SK-N-SH (cell line): ENCODE measurements at regions not wholly inside any gene's neighbourhood (a gene's known extent, or its start where the extent isn't known, plus 50 kb on each side); places are given as distances from the start of the nearest gene placed in this dataset.

ENCODE experiments used
- CTCF ChIA-PET: fragments of 300-600, 350-600 bp; formaldehyde crosslinking; extraction: SDS; loops from one replicate; lab custom pipeline; 2021; lab: Yijun Ruan, JAX
- POLR2A ChIA-PET: fragments of 350-600 bp; sonication (Branson Sonifier 250); formaldehyde crosslinking; extraction: SDS; loops from one replicate; lab custom pipeline; 2020; ENCODE audit warnings: antibody characterized with exemption, inconsistent platforms; lab: Yijun Ruan, JAX
- DNase-seq: peaks from one replicate; pipeline ENCODE4 v3.0.0; 2012
- H2AFZ ChIP-seq: fragments of 200-600 bp; sonication (generic); 2 replicates; pipeline ENCODE4 v1.8.1; 2016; ENCODE audit warnings: antibody characterized with exemption, mild to moderate bottlenecking, low read depth
- H3F3A ChIP-seq: fragments of 200-600 bp; sonication (generic); replicated peaks from 2 replicates; pipeline ENCODE3; 2016; ENCODE audit warnings: antibody characterized with exemption, mild to moderate bottlenecking; ENCODE audit not compliant: insufficient read depth
- H3K27ac ChIP-seq, 2 experiments: fragments of 200-500 bp in 1 of 2; fragments of 200-600 bp in 1 of 2; sonication (Bioruptor generic) in 1 of 2; sonication (generic), shearing (Covaris generic) in 1 of 2; 2 replicates each; pipeline versions ENCODE4 v1.5.1 to v1.6.1; 2014 to 2016; ENCODE audit warnings: low read depth in 2 of 2, inconsistent platforms in 1 of 2, low read length in 1 of 2, mild to moderate bottlenecking in 1 of 2, mixed read lengths in 1 of 2
- H3K27me3 ChIP-seq: fragments of 200-600 bp; sonication (generic), shearing (Covaris generic); 2 replicates; pipeline ENCODE4 v1.6.1; 2016; ENCODE audit warnings: mixed run types; ENCODE audit not compliant: insufficient read depth
- H3K36me3 ChIP-seq, 2 experiments: fragments of 200-500 bp in 1 of 2; fragments of 200-600 bp in 1 of 2; sonication (Bioruptor generic) in 1 of 2; sonication (generic) in 1 of 2; replicated peaks in 1 of 2; 2 replicates each; pipeline versions ENCODE3 to v1.5.1; 2014 to 2016; ENCODE audit warnings: low read length in 1 of 2, mild to moderate bottlenecking in 1 of 2; ENCODE audit not compliant: insufficient read depth in 2 of 2, control insufficient read depth in 1 of 2
- H3K4me1 ChIP-seq, 2 experiments: fragments of 200-500 bp in 1 of 2; fragments of 200-600 bp in 1 of 2; sonication (Bioruptor generic) in 1 of 2; sonication (generic), shearing (Covaris generic) in 1 of 2; 2 replicates each; pipeline versions ENCODE4 v1.5.1 to v1.6.1; 2014 to 2016; ENCODE audit warnings: low read depth in 1 of 2, low read length in 1 of 2, mixed run types in 1 of 2; ENCODE audit not compliant: insufficient read depth in 2 of 2, control insufficient read depth in 1 of 2
- H3K4me2 ChIP-seq: fragments of 200-600 bp; sonication (generic), shearing (Covaris generic); 2 replicates; pipeline ENCODE4 v1.6.1; 2017; ENCODE audit warnings: mixed run types
- H3K4me3 ChIP-seq, 2 experiments: fragments of 200-500 bp in 1 of 2; fragments of 200-600 bp in 1 of 2; sonication (Bioruptor generic) in 1 of 2; sonication (generic), shearing (Covaris generic) in 1 of 2; 2 replicates each; pipeline versions ENCODE4 v1.5.1 to v1.8.1; 2014 to 2016; ENCODE audit warnings: low read depth in 2 of 2, inconsistent platforms in 1 of 2, low read length in 1 of 2, mild to moderate bottlenecking in 1 of 2, mixed read lengths in 1 of 2, moderate library complexity in 1 of 2
- H3K79me2 ChIP-seq: fragments of 200-600 bp; sonication (generic); 2 replicates; pipeline ENCODE4 v1.8.1; 2017; ENCODE audit warnings: mild to moderate bottlenecking; ENCODE audit not compliant: insufficient read depth
- H3K9ac ChIP-seq: fragments of 200-600 bp; sonication (generic); 2 replicates; pipeline ENCODE4 v1.6.1; 2017; ENCODE audit warnings: mixed run types
- H3K9me2 ChIP-seq: fragments of 200-600 bp; sonication (generic); 2 replicates; pipeline ENCODE4 v1.6.1; 2017; ENCODE audit warnings: mixed run types
- H3K9me3 ChIP-seq: fragments of 200-600 bp; sonication (generic); 2 replicates; pipeline ENCODE4 v1.6.1; 2017; ENCODE audit warnings: mixed run types, mild to moderate bottlenecking, moderate library complexity
- H4K20me1 ChIP-seq: fragments of 200-600 bp; sonication (generic); 2 replicates; pipeline ENCODE4 v1.6.1; 2017; ENCODE audit warnings: mild to moderate bottlenecking, mixed run types; ENCODE audit not compliant: insufficient read depth
- ELF1 ChIP-seq: IDR thresholded peaks from 2 replicates; pipeline ENCODE4 v1.4.0; 2012
- EP300 ChIP-seq, 2 experiments: IDR thresholded peaks; 2 replicates each; pipeline versions ENCODE4 v1.4.0 to v1.6.1; 2012; ENCODE audit warnings: borderline replicate concordance in 1 of 2, low read depth in 1 of 2, low read length in 1 of 2
- FOSL2 ChIP-seq: IDR thresholded peaks from 2 replicates; pipeline ENCODE4 v1.4.0; 2012; ENCODE audit warnings: low read depth, mild to moderate bottlenecking, moderate library complexity, borderline replicate concordance
- FOXM1 ChIP-seq: IDR thresholded peaks from 2 replicates; pipeline ENCODE4 v1.4.0; 2012; ENCODE audit warnings: low read depth, mild to moderate bottlenecking
- JUND ChIP-seq: IDR thresholded peaks from 2 replicates; pipeline ENCODE4 v1.4.0; 2012
- MEF2A ChIP-seq: IDR thresholded peaks from 2 replicates; pipeline ENCODE4 v1.4.0; 2012; ENCODE audit warnings: low read depth, borderline replicate concordance
- MXI1 ChIP-seq: IDR thresholded peaks from 2 replicates; pipeline ENCODE4 v1.6.1; 2012; ENCODE audit warnings: mild to moderate bottlenecking, low read depth, low read length, improper control_type of control experiment
- NFIC ChIP-seq: IDR thresholded peaks from 2 replicates; pipeline ENCODE4 v1.4.0; 2012; ENCODE audit warnings: borderline replicate concordance
- SIN3A ChIP-seq: IDR thresholded peaks from 2 replicates; pipeline ENCODE4 v1.6.1; 2012; ENCODE audit warnings: low read depth, mild to moderate bottlenecking, low read length, moderate library complexity, borderline replicate concordance
- WGBS: methylation state at CpG from one replicate; pipeline ENCODE4 v1.1.6; 2017; ENCODE audit warnings: low lambda C conversion rate; 5-methylcytosine and 5-hydroxymethylcytosine counted together
- TF ChIP-seq, protein P1 (sequence below): IDR thresholded peaks from 2 replicates; pipeline ENCODE4; 2012
- TF ChIP-seq, protein P2 (sequence below): fragments of 150-350 bp; IDR thresholded peaks from 2 replicates; pipeline ENCODE4 v1.6.1; 2017; ENCODE audit warnings: antibody characterized with exemption, low read length, low read depth, borderline replicate concordance
- TF ChIP-seq, protein P3 (sequence below): IDR thresholded peaks from 2 replicates; pipeline ENCODE4 v1.4.0; 2012; ENCODE audit warnings: low read depth

DNA sequence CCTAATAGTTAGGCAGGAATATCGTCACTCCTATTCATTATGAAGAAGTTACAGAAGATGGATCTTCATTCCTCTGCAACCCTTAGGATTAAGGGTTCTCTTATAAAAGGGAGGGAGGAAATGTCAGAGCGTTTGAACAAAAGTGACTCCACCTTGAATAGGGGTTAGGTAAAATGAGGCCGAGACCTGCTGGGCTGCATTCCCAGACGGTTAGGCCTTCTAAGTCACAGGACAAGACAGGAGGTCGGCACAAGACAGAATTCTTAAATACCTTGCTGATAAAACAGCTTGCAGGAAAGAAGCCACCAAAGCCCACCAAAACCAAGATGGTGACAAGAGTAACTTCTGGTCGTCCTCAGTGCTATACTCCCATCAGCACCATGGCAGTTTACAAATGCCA is 147.6 kb downstream of the CDCA7 start:
- TF ChIP-seq, protein P1, sequence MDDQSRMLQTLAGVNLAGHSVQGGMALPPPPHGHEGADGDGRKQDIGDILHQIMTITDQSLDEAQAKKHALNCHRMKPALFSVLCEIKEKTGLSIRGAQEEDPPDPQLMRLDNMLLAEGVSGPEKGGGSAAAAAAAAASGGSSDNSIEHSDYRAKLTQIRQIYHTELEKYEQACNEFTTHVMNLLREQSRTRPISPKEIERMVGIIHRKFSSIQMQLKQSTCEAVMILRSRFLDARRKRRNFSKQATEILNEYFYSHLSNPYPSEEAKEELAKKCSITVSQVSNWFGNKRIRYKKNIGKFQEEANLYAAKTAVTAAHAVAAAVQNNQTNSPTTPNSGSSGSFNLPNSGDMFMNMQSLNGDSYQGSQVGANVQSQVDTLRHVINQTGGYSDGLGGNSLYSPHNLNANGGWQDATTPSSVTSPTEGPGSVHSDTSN: no peak
- ChIA-PET POLR2A (no interaction called here), CTCF (no interaction called here)
- Histone ChIP-seq H2AFZ (no peak overlapping the region), H3K36me3 (no peaks in the 10 kb centered on the region), H4K20me1 (no peaks in the 10 kb centered on the region), H3K4me2 (no peak overlapping the region), H3K27ac (no peak overlapping the region), H3F3A (no peaks in the 10 kb centered on the region), H3K9me3 (no peaks in the 10 kb centered on the region; the same call in 1 of the 2 replicates), H3K9me2 (no peaks in the 10 kb centered on the region), H3K79me2 (no peaks in the 10 kb centered on the region), H3K9ac (no peak overlapping the region), H3K4me3 (no peak overlapping the region), H3K4me1 (no peaks in the 10 kb centered on the region), H3K27me3 (no peaks in the 10 kb centered on the region)
- WGBS: 23% methylated on average over 6 of the region's 6 CpGs
- DNase-seq: no peak

DNA sequence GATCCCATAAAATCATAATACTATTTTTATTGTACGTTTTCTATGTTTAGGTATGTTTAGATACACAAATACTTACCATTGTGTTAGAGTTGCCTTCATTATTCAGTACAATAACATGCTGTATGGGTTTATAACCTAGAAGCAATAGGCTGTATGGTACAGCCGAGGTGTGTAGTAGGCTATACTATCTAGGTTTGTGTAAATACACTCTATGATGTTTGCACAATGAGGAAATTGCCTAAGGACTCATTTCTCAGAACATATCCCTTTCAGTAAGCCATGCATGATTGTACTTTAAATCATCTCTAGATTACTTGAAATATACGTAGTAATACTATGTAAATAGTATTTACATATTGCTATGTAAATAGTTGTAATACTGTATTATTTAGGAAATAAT is 156.7 kb downstream of the CDCA7 start:
- TF ChIP-seq ELF1: no peak
- TF ChIP-seq, protein P2, sequence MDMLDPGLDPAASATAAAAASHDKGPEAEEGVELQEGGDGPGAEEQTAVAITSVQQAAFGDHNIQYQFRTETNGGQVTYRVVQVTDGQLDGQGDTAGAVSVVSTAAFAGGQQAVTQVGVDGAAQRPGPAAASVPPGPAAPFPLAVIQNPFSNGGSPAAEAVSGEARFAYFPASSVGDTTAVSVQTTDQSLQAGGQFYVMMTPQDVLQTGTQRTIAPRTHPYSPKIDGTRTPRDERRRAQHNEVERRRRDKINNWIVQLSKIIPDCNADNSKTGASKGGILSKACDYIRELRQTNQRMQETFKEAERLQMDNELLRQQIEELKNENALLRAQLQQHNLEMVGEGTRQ: no peak
- no peak for TF ChIP-seq JUND
- TF ChIP-seq FOSL2: no peak
- TF ChIP-seq NFIC: no peak
- no peak for TF ChIP-seq SIN3A
- Histone ChIP-seq H3F3A (no peaks in the 10 kb centered on the region), H3K79me2 (no peaks in the 10 kb centered on the region), H3K4me1 (peaks cover 0 to 2% of the 10 kb centered on the region in 2 experiments; a peak in 2 of 4 replicates), H4K20me1 (no peaks in the 10 kb centered on the region), H2AFZ (no peak overlapping the region), H3K4me3 (no peak overlapping the region), H3K9me2 (no peaks in the 10 kb centered on the region), H3K9ac (no peak overlapping the region), H3K4me2 (no peak overlapping the region), H3K27ac (no peak overlapping the region), H3K27me3 (no peaks in the 10 kb centered on the region; the same call in 1 of the 2 replicates), H3K9me3 (no peaks in the 10 kb centered on the region), H3K36me3 (no peaks in the 10 kb centered on the region)
- WGBS: 33% methylated on average over 3 of the region's 3 CpGs
- POLR2A ChIA-PET: no interaction called here
- CTCF ChIA-PET: interaction anchor here (1.0 kb wide), 1 partner anchor 1027 kb away, joined by 3 read pairs; no protein-coding TSS in a partner anchor
- DNase-seq: no peak

DNA sequence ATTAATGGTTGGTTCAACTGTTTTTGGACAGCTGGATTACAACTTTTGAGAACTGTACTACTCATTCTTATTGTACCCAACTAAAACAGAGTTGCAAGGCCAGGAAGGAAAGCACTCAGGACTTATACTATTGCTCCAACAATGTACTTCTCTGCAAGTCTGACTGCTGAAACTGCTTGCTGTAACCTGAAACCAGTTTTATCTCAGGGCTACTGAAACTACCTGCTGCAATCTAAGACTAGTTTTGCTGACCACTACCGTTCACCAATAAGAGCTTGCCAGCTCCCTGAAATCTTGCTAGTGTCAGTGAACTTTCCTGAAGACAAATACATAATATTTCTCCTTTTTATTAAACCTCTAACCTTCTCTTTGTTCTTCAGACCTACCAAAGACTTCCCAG is 157.3 kb downstream of the CDCA7 start:
- CTCF ChIA-PET: interaction anchor here (1.0 to 1.2 kb wide), 2 partner anchors 28 to 1028 kb away, joined by 3 read pairs; no protein-coding TSS in a partner anchor
- no peak for DNase-seq
- Histone ChIP-seq H3K4me2 (no peak overlapping the region), H4K20me1 (no peaks in the 10 kb centered on the region)
- no peak for TF ChIP-seq EP300 (IDR thresholded peaks at IDR 0.05; ENCODE audit: borderline replicate concordance in 1 of 2, low read depth in 1 of 2, low read length in 1 of 2)
- TF ChIP-seq MXI1: no peak
- TF ChIP-seq JUND: no peak
- TF ChIP-seq, protein P3, sequence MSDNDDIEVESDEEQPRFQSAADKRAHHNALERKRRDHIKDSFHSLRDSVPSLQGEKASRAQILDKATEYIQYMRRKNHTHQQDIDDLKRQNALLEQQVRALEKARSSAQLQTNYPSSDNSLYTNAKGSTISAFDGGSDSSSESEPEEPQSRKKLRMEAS: no peak
- TF ChIP-seq FOXM1: no peak
- TF ChIP-seq MEF2A: no peak
- TF ChIP-seq, all 33 proteins: peak for 0
- H3K27ac ChIP-seq: no peak overlapping the region
- H3K36me3 ChIP-seq: no peaks in the 10 kb centered on the region
- no peak overlapping the region for H3K4me3 ChIP-seq
- no peaks in the 10 kb centered on the region for H3F3A ChIP-seq
- 69% methylated on average over 1 of the region's 1 CpG for WGBS
- H3K27me3 ChIP-seq: no peaks in the 10 kb centered on the region; the same call in 1 of the 2 replicates
- H3K4me1 ChIP-seq: peaks cover 0 to 2% of the 10 kb centered on the region in 2 experiments; a peak in 2 of 4 replicates
- no peaks in the 10 kb centered on the region for H3K9me2 ChIP-seq
- H3K9ac ChIP-seq: no peak overlapping the region
- POLR2A ChIA-PET: no interaction called here
- no peak overlapping the region for H2AFZ ChIP-seq
- no peaks in the 10 kb centered on the region for H3K9me3 ChIP-seq
- no peaks in the 10 kb centered on the region for H3K79me2 ChIP-seq
